ENCODE measurements at regions not wholly inside any gene's neighbourhood (a gene's known extent, or its start where the extent isn't known, plus 50 kb on each side); places are given as distances from the start of the nearest gene placed in this dataset.

GRCh38 chr14:98069712-98070171, 1202.3 kb downstream of the BCL11B start:
- H3K27ac Mint-ChIP-seq: no peak overlapping the region

DNA sequence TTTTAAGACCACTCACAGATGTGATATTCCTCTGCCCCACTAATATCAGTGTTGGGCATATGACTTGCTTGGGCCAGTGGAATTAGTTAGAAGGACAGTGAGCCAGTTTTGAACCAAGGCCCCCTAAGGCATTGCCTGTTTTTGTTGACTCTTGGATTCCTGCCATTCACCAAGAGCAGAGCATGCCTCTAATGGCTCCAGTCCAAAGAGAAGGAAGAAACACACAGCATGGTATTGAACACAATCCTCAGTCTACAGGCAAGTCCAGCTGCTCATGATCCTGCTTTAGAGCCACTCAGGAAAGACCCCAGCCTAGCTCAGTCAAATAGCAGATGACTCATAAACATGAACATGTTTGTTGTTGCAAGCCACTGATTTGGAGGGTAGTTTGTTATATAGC, 1201.5 kb downstream of the BCL11B start:
- no peaks in the 10 kb centered on the region for H3K36me3 Mint-ChIP-seq (ENCODE audit: low read depth)
- H3K27ac Mint-ChIP-seq: no peak overlapping the region
- H3K27me3 Mint-ChIP-seq (ENCODE audit: low read depth, poor library complexity): peaks cover 21% of the 10 kb centered on the region
- H3K4me1 Mint-ChIP-seq: peaks cover 11% of the 10 kb centered on the region
- DNase-seq: no peak
- H3K9me3 Mint-ChIP-seq: no peaks in the 10 kb centered on the region
- H3K4me3 Mint-ChIP-seq: no peak overlapping the region
- TF ChIP-seq, protein P1, sequence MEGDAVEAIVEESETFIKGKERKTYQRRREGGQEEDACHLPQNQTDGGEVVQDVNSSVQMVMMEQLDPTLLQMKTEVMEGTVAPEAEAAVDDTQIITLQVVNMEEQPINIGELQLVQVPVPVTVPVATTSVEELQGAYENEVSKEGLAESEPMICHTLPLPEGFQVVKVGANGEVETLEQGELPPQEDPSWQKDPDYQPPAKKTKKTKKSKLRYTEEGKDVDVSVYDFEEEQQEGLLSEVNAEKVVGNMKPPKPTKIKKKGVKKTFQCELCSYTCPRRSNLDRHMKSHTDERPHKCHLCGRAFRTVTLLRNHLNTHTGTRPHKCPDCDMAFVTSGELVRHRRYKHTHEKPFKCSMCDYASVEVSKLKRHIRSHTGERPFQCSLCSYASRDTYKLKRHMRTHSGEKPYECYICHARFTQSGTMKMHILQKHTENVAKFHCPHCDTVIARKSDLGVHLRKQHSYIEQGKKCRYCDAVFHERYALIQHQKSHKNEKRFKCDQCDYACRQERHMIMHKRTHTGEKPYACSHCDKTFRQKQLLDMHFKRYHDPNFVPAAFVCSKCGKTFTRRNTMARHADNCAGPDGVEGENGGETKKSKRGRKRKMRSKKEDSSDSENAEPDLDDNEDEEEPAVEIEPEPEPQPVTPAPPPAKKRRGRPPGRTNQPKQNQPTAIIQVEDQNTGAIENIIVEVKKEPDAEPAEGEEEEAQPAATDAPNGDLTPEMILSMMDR (IDR thresholded peaks at IDR 0.05): no peak

More at GRCh38 chr14:98069712-98070171, 1202.3 kb downstream of the BCL11B start:
- TF ChIP-seq, protein P1 (IDR thresholded peaks at IDR 0.05): no peak
- Mint-ChIP-seq H3K36me3 (ENCODE audit: low read depth) (no peaks in the 10 kb centered on the region), H3K4me1 (peaks cover 11% of the 10 kb centered on the region), H3K27me3 (ENCODE audit: low read depth, poor library complexity) (peaks cover 21% of the 10 kb centered on the region), H3K4me3 (no peak overlapping the region), H3K9me3 (no peaks in the 10 kb centered on the region)
- no peak for DNase-seq

GRCh38 chr14:98074111-98074510, 1197.9 kb downstream of the BCL11B start:
- Mint-ChIP-seq H3K9me3 (no peaks in the 10 kb centered on the region), H3K4me3 (no peak overlapping the region), H3K27me3 (ENCODE audit: low read depth, poor library complexity) (peaks cover 20% of the 10 kb centered on the region), H3K36me3 (ENCODE audit: low read depth) (no peaks in the 10 kb centered on the region), H3K4me1 (peaks cover 11% of the 10 kb centered on the region), H3K27ac (no peak overlapping the region)
- TF ChIP-seq, protein P1 (IDR thresholded peaks at IDR 0.05): no peak
- DNase-seq: no peak

DNA sequence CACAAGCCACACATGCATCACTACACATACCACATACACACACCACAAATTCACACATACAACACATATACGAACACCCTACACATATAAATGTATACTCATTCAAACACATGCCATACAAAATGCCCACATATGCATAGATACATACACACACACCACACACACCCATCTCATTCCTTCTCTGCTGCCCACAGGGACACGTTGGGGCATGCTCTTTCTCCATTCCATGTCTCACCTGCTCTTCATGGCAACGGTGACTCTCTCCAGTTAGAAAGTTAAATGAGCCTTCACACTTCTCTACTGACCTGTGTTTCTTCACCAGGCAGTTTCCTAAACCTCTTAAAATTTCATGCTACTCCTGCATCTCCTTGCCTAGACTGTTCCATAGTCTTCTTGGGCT, 1194.8 kb downstream of the BCL11B start:
- H3K27me3 Mint-ChIP-seq (ENCODE audit: low read depth, poor library complexity): peaks cover 15% of the 10 kb centered on the region
- DNase-seq: no peak
- no peaks in the 10 kb centered on the region for H3K36me3 Mint-ChIP-seq (ENCODE audit: low read depth)
- TF ChIP-seq, protein P1 (IDR thresholded peaks at IDR 0.05): no peak
- no peaks in the 10 kb centered on the region for H3K9me3 Mint-ChIP-seq
- H3K4me1 Mint-ChIP-seq: no peaks in the 10 kb centered on the region
- no peak overlapping the region for H3K4me3 Mint-ChIP-seq
- H3K27ac Mint-ChIP-seq: no peak overlapping the region

GRCh38 chr14:98082833-98083232, 1189.2 kb downstream of the BCL11B start:
- Mint-ChIP-seq H3K36me3 (ENCODE audit: low read depth) (no peaks in the 10 kb centered on the region), H3K9me3 (peaks cover 13% of the 10 kb centered on the region), H3K4me3 (no peak overlapping the region), H3K27me3 (ENCODE audit: low read depth, poor library complexity) (peaks cover 16% of the 10 kb centered on the region), H3K27ac (no peak overlapping the region), H3K4me1 (no peaks in the 10 kb centered on the region)
- TF ChIP-seq, protein P1 (IDR thresholded peaks at IDR 0.05): no peak
- DNase-seq: no peak

- H3K4me3 Mint-ChIP-seq: no peak overlapping the region
- no peaks in the 10 kb centered on the region for H3K36me3 Mint-ChIP-seq (ENCODE audit: low read depth)
- H3K27me3 Mint-ChIP-seq (ENCODE audit: low read depth, poor library complexity): peaks cover 10% of the 10 kb centered on the region
- H3K9me3 Mint-ChIP-seq: peaks cover 24% of the 10 kb centered on the region
- TF ChIP-seq, protein P1 (IDR thresholded peaks at IDR 0.05): no peak
- H3K27ac Mint-ChIP-seq: no peak overlapping the region
- DNase-seq: no peak
- no peaks in the 10 kb centered on the region for H3K4me1 Mint-ChIP-seq
Measured at GRCh38 chr14:98085751-98086150, 1186.2 kb downstream of the BCL11B start.

All from nephron progenitor cell (in vitro differentiated cells).